ENCODE measurements at regions not wholly inside any gene's neighbourhood (a gene's known extent, or its start where the extent isn't known, plus 50 kb on each side); places are given as distances from the start of the nearest gene placed in this dataset.

DNA sequence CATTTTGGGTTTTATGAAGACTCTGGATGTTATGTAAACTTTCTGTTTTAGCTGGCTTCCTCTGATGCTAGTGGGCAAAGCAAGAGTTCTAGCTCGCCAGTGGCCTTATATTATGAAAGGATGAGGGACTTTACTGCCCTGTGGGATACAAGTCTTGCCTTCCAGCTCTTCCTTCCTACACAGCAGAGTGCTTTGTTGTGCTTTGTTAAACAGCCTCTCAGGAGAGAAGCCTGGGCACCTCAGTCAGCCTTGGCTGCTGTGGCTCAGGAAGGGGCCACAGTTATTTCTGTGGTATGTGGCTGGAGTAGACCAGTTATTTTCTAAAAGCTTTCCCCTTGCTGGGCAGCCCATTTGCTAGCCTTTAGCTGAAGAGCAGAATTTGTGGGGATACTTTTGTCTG, 69.5 kb upstream of the SUCLG2 start:
- DNase-seq (ENCODE audit: low read depth in 3 of 3, low spot score in 1 of 3): no peak

DNA sequence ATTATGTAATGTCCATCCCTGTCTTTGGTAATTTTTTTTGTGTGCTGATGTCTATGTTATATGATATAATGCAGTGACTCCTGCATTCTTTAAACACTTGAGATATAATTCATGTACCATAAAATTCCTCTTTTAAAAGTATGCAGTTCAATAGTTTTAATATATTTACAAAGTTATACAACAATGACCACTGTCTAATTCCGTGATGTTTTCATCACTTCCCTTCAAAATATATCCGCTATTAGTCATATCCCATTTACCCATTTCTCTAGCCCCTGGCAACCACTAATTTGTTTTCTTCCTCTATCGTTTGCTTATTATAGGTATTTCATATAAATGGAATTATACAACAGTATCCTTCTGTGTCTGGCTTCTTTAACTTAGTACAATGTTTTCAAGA, 64.9 kb upstream of the SUCLG2 start:
- DNase-seq (ENCODE audit: low read depth in 3 of 3, low spot score in 1 of 3): no peak

- DNase-seq (ENCODE audit: low read depth in 3 of 3, low spot score in 1 of 3): no peak
Measured at GRCh38 chr3:67715971-67716370, 61.6 kb upstream of the SUCLG2 start.

DNA sequence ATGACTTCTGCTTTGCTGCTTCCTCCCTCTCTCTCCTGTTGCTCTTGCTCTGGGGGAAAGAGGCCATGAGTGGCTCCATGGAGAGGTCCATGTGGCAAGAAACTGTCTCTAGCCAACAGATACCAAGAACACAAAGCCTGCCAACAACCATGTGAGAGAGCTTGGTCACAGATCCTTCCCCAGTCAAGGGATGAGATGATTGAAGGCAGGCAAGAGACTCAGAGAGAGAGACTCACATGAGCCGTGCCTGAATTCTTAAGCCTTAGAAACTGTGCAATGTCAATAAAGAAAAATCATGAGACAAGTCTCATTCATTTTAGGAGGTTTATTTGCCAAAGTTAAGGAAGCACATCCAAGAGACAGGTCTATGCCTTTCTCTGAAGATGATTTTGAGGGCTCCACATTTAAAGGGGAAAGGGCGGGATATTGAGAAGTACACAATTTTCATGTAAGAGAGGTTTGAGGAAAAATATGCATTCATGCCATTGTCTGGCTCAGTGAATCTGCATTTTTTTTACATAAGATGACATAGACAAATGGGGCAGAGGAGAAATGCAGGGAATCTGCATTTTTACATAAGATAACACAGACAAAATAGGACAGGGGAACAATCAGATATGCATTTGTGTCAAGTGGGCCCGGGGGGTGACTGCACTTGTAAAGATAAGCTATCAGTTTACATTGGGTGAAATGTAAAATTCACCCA, 59.5 kb upstream of the SUCLG2 start:
- DNase-seq (ENCODE audit: low read depth in 3 of 3, low spot score in 1 of 3): no peak

DNA sequence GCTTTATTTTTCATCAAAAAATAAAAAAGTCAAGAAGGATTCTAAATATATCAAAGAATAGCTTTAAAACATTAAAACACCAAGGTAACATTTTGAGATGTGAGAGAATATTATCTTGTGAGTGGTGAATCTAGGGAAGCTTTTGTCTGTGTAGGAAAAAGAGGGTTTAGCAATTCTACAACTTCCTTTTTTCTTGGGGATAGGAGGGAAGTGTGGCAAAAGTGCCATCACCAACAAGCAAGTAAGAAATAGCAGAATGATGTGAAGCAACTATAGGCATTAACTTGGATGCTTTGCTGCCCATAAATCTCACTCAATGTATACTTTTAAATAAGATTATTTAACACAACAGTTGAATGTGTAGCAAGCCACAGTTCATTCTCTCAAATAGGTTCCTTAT, 57.8 kb upstream of the SUCLG2 start:
- no peak for DNase-seq (ENCODE audit: low read depth in 3 of 3, low spot score in 1 of 3)

DNA sequence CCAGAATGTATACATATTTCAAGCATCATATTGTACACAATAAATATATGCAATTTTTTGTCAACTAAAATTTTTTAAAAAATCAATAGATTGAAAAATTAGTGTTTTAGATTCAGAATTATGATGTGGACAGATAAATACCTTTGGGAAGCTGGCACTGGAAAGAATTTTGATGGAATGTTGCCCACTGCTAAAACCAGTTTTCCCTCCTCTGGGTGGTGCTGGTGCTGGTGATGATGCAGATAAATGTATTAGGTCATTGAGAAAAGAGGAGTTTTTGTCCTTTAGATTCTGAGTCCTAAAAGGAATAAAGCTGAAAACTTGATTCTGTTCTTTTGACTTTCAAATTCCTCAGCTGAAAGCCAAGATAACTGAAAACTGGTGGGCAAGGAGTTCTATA, 56.0 kb upstream of the SUCLG2 start:
- no peak for DNase-seq (ENCODE audit: low read depth in 3 of 3, low spot score in 1 of 3)

GRCh38 chr3:67706934-67707333, 52.5 kb upstream of the SUCLG2 start:
- no peak for DNase-seq (ENCODE audit: low read depth in 3 of 3, low spot score in 1 of 3)

DNA sequence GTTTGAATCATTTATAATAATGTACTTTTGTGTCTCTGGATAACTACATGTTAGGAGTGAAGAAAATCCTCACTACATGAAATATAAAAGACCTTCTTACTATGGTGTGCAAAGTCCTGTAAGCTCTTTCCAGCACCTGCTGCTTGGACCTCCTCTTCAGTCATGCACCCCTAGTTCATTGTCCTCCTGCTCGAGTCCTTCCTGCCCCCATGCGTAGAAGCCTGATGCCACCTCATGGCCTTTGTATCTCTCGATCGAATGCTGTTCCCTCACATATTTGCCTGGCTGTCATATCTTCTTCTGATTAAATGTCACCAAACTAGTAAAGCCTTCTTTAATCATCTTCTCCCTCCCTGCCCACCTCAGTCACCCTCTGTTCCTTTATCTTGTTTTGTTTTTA, 49.9 kb upstream of the SUCLG2 start:
- no peak for DNase-seq (ENCODE audit: low read depth in 3 of 3, low spot score in 1 of 3)

All from stimulated activated CD4-positive, alpha-beta T cell treated with anti-CD3 and anti-CD28 coated beads, TNF-alpha, amount 100 ng/mL, for 1 hour (primary cell).